HG03432 (cell line): ENCODE measurements at regions not wholly inside any gene's neighbourhood (a gene's known extent, or its start where the extent isn't known, plus 50 kb on each side); places are given as distances from the start of the nearest gene placed in this dataset.
"Not testable (repeated sequence)": the region's sequence is repeated elsewhere in the genome, so short reads cannot be mapped to it uniquely, and the experiment has no call there.

ENCODE experiments used
- ATAC-seq: cut with Tn5 transposase; IDR thresholded peaks from one replicate; pipeline ENCODE4 v1.9.1; 2021; ENCODE audit warnings: mild to moderate bottlenecking, moderate library complexity; ENCODE audit not compliant: unreplicated experiment

GRCh38 chr22:48490500-48491411 is 1336.9 kb downstream of the BRD1 start:
- no peak for ATAC-seq

GRCh38 chr22:48489551-48490499 is 1337.8 kb downstream of the BRD1 start:
- ATAC-seq: no peak

- ATAC-seq: no peak
These were observed 1338.8 kb downstream of the BRD1 start for GRCh38 chr22:48488611-48489511.

GRCh38 chr22:48488149-48488551 is 1339.5 kb downstream of the BRD1 start:
- no peak for ATAC-seq

GRCh38 chr22:48486558-48486957 is 1341.1 kb downstream of the BRD1 start:
- no peak for ATAC-seq

- ATAC-seq: no peak
These were observed 1341.5 kb downstream of the BRD1 start for GRCh38 chr22:48486134-48486532.

GRCh38 chr22:48485149-48486133 is 1342.2 kb downstream of the BRD1 start:
- no peak for ATAC-seq

GRCh38 chr22:48483764-48484528 is 1343.7 kb downstream of the BRD1 start:
- ATAC-seq: no peak

- no peak for ATAC-seq
These were observed 1344.9 kb downstream of the BRD1 start for GRCh38 chr22:48482771-48483170.

- not testable (repeated sequence) for ATAC-seq
These were observed 1345.5 kb downstream of the BRD1 start for GRCh38 chr22:48482198-48482597.

- no peak for ATAC-seq
These were observed 1345.9 kb downstream of the BRD1 start for GRCh38 chr22:48481748-48482147.

GRCh38 chr22:48478529-48479265 is 1349.0 kb downstream of the BRD1 start:
- ATAC-seq: no peak

GRCh38 chr22:48478124-48478523 is 1349.5 kb downstream of the BRD1 start:
- no peak for ATAC-seq

GRCh38 chr22:48477031-48477721 is 1350.5 kb downstream of the BRD1 start:
- no peak for ATAC-seq

GRCh38 chr22:48476577-48476976 is 1351.1 kb downstream of the BRD1 start:
- ATAC-seq: no peak

GRCh38 chr22:48475661-48476345 is 1351.9 kb downstream of the BRD1 start:
- no peak for ATAC-seq

- no peak for ATAC-seq
These were observed 1352.8 kb downstream of the BRD1 start for GRCh38 chr22:48474881-48475280.
